Muscle layer of duodenum (tissue), 2 donors: ENCODE measurements at regions not wholly inside any gene's neighbourhood (a gene's known extent, or its start where the extent isn't known, plus 50 kb on each side); places are given as distances from the start of the nearest gene placed in this dataset.
"Not testable (repeated sequence)": the region's sequence is repeated elsewhere in the genome, so short reads cannot be mapped to it uniquely, and the experiment has no call there.

Experiments used
- H3K27ac ChIP-seq: one replicate; pipeline ENCODE4 v1.7.0; 2013; ENCODE audit warnings: mild to moderate bottlenecking, low read length
- H3K27me3 ChIP-seq: one replicate; pipeline ENCODE4 v1.7.0; 2013; ENCODE audit warnings: low read depth, mild to moderate bottlenecking, control low read depth, low read length
- H3K36me3 ChIP-seq, 2 donors: one replicate each; pipeline ENCODE4 v1.7.0; 2013; ENCODE audit warnings: low read length in 2 of 2, control low read depth in 1 of 2, mild to moderate bottlenecking in 1 of 2; ENCODE audit not compliant: insufficient read depth in 2 of 2, control insufficient read depth in 1 of 2
- H3K4me1 ChIP-seq, 2 donors: one replicate each; pipeline ENCODE4 v1.7.0; 2013; ENCODE audit warnings: low read length in 2 of 2, mild to moderate bottlenecking in 2 of 2, control low read depth in 1 of 2, moderate library complexity in 1 of 2; ENCODE audit not compliant: insufficient read depth in 2 of 2, control insufficient read depth in 1 of 2
- H3K4me3 ChIP-seq, 2 donors: one replicate each; pipeline ENCODE4 v1.7.0; 2013; ENCODE audit warnings: low read length in 2 of 2, low read depth in 1 of 2, mild to moderate bottlenecking in 1 of 2
- H3K9me3 ChIP-seq, 2 donors: one replicate each; pipeline ENCODE4 v1.7.0; 2013; ENCODE audit warnings: low read length in 2 of 2, control low read depth in 1 of 2, mild to moderate bottlenecking in 1 of 2; ENCODE audit not compliant: control insufficient read depth in 1 of 2
- donor health status: healthy.

- H3K27me3 ChIP-seq, H3K4me3 ChIP-seq, H3K27ac ChIP-seq, H3K36me3 ChIP-seq, H3K4me1 ChIP-seq, H3K9me3 ChIP-seq: not testable (repeated sequence)
These were observed 365.4 kb downstream of the MMUT start for GRCh38 chr6:49097664-49098063.

GRCh38 chr6:49097116-49097515 lies 365.9 kb downstream of the MMUT start:
- Histone ChIP-seq H3K27me3 (no peaks in the 10 kb centered on the region), H3K4me1 (no peaks in the 10 kb centered on the region), H3K4me3 (no peak overlapping the region), H3K27ac (no peak overlapping the region), H3K9me3 (peaks cover 0 to 3% of the 10 kb centered on the region in 2 donors), H3K36me3 (no peaks in the 10 kb centered on the region)

- no peaks in the 10 kb centered on the region for H3K27me3 ChIP-seq
- H3K4me1 ChIP-seq, result no peaks in the 10 kb centered on the region
- no peaks in the 10 kb centered on the region for H3K9me3 ChIP-seq
- H3K27ac ChIP-seq, result no peak overlapping the region
- no peak overlapping the region for H3K4me3 ChIP-seq
- no peaks in the 10 kb centered on the region for H3K36me3 ChIP-seq
These were observed 374.4 kb downstream of the MMUT start for GRCh38 chr6:49088631-49089030.

- Histone ChIP-seq H3K4me3 (no peak overlapping the region), H3K36me3 (no peaks in the 10 kb centered on the region), H3K27me3 (no peaks in the 10 kb centered on the region)
These were observed 375.7 kb downstream of the MMUT start for GRCh38 chr6:49087369-49087768.

GRCh38 chr6:49082611-49083010 lies 380.4 kb downstream of the MMUT start:
- Histone ChIP-seq H3K27me3 (no peaks in the 10 kb centered on the region), H3K9me3 (no peaks in the 10 kb centered on the region), H3K4me1 (no peaks in the 10 kb centered on the region), H3K4me3 (no peak overlapping the region), H3K36me3 (no peaks in the 10 kb centered on the region), H3K27ac (no peak overlapping the region)

More at GRCh38 chr6:49087369-49087768, 375.7 kb downstream of the MMUT start:
- no peak overlapping the region for H3K27ac ChIP-seq
- H3K4me1 ChIP-seq, result no peaks in the 10 kb centered on the region
- no peaks in the 10 kb centered on the region for H3K9me3 ChIP-seq

- H3K4me3 ChIP-seq, result no peak overlapping the region
- peaks cover 0 to 8% of the 10 kb centered on the region in 2 donors for H3K9me3 ChIP-seq
- no peaks in the 10 kb centered on the region for H3K27me3 ChIP-seq
- H3K36me3 ChIP-seq, result no peaks in the 10 kb centered on the region
- H3K4me1 ChIP-seq, result no peaks in the 10 kb centered on the region
- H3K27ac ChIP-seq, result no peak overlapping the region
These were observed 390.0 kb downstream of the MMUT start for GRCh38 chr6:49072885-49073620.

- Histone ChIP-seq H3K4me3 (no peak overlapping the region), H3K27me3 (no peaks in the 10 kb centered on the region), H3K9me3 (peaks cover 0 to 8% of the 10 kb centered on the region in 2 donors), H3K27ac (no peak overlapping the region), H3K4me1 (no peaks in the 10 kb centered on the region), H3K36me3 (no peaks in the 10 kb centered on the region)
These were observed 390.9 kb downstream of the MMUT start for GRCh38 chr6:49072146-49072545.

- Histone ChIP-seq H3K4me3 (no peak overlapping the region), H3K9me3 (peaks cover 0 to 8% of the 10 kb centered on the region in 2 donors), H3K27ac (no peak overlapping the region), H3K27me3 (no peaks in the 10 kb centered on the region), H3K4me1 (no peaks in the 10 kb centered on the region), H3K36me3 (no peaks in the 10 kb centered on the region)
These were observed 392.6 kb downstream of the MMUT start for GRCh38 chr6:49070411-49070810.

- H3K27ac ChIP-seq, result no peak overlapping the region
- H3K4me1 ChIP-seq, result no peaks in the 10 kb centered on the region
- H3K27me3 ChIP-seq, result no peaks in the 10 kb centered on the region
- no peaks in the 10 kb centered on the region for H3K36me3 ChIP-seq
- H3K9me3 ChIP-seq, result no peaks in the 10 kb centered on the region
- H3K4me3 ChIP-seq, result no peak overlapping the region
These were observed 408.7 kb downstream of the MMUT start for GRCh38 chr6:49054311-49054710.

- H3K27ac ChIP-seq, result no peak overlapping the region
- H3K4me3 ChIP-seq, result no peak overlapping the region
- H3K9me3 ChIP-seq, result no peaks in the 10 kb centered on the region
- H3K36me3 ChIP-seq, result no peaks in the 10 kb centered on the region
- no peaks in the 10 kb centered on the region for H3K4me1 ChIP-seq
- H3K27me3 ChIP-seq, result no peaks in the 10 kb centered on the region
These were observed 410.2 kb downstream of the MMUT start for GRCh38 chr6:49052901-49053300.

GRCh38 chr6:49051281-49051680 lies 411.8 kb downstream of the MMUT start:
- Histone ChIP-seq H3K36me3 (no peaks in the 10 kb centered on the region), H3K4me3 (no peak overlapping the region), H3K27me3 (no peaks in the 10 kb centered on the region), H3K9me3 (no peaks in the 10 kb centered on the region), H3K4me1 (no peaks in the 10 kb centered on the region), H3K27ac (no peak overlapping the region)

GRCh38 chr6:49050584-49050983 lies 412.5 kb downstream of the MMUT start:
- H3K27ac ChIP-seq, result no peak overlapping the region
- H3K27me3 ChIP-seq, result no peaks in the 10 kb centered on the region
- H3K9me3 ChIP-seq, result no peaks in the 10 kb centered on the region
- H3K4me1 ChIP-seq, result no peaks in the 10 kb centered on the region
- H3K4me3 ChIP-seq, result no peak overlapping the region
- no peaks in the 10 kb centered on the region for H3K36me3 ChIP-seq
